Loucy (cell line): ENCODE measurements at regions not wholly inside any gene's neighbourhood (a gene's known extent, or its start where the extent isn't known, plus 50 kb on each side); places are given as distances from the start of the nearest gene placed in this dataset.

Experiments used
- EZH2phosphoT487 ChIP-seq: fragments of 200-600 bp; IDR thresholded peaks from 2 replicates; pipeline ENCODE4 v1.6.1; 2018; ENCODE audit warnings: antibody characterized with exemption, mild to moderate bottlenecking, moderate library complexity, borderline replicate concordance
- TF ChIP-seq, protein P1 (sequence below): fragments of 200-600 bp; sonication (generic); conservative IDR thresholded peaks from 2 replicates; pipeline ENCODE4 v1.5.1; 2014; ENCODE audit warnings: mild to moderate bottlenecking, antibody characterized with exemption, low read length

DNA sequence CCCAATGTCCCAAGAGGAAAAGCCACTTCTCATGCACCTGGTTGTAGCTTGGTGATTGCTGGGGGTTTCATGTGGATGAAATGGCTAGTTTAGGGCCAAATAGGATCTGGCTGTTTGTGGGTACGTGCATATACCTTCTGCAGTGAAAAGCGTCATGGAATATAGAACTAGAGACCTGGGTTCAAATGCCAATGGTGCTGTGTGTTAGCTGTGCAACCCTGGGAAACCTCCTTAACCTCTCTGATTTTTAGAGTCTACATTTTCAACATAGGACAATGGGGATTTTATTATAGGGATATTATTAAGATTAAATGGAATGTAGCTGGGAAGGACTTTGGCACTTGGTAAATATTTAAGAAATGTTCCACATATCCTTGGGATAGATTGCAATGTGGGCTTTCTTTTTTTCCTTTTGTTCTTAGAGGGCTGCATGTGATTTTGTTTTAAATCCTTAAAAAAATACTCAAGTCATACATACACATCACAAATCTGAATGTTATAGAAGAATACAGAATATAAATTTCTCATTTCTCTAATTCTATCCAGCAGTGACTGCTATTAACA, 112.6 kb upstream of the E2F8 start:
- TF ChIP-seq, protein P1, sequence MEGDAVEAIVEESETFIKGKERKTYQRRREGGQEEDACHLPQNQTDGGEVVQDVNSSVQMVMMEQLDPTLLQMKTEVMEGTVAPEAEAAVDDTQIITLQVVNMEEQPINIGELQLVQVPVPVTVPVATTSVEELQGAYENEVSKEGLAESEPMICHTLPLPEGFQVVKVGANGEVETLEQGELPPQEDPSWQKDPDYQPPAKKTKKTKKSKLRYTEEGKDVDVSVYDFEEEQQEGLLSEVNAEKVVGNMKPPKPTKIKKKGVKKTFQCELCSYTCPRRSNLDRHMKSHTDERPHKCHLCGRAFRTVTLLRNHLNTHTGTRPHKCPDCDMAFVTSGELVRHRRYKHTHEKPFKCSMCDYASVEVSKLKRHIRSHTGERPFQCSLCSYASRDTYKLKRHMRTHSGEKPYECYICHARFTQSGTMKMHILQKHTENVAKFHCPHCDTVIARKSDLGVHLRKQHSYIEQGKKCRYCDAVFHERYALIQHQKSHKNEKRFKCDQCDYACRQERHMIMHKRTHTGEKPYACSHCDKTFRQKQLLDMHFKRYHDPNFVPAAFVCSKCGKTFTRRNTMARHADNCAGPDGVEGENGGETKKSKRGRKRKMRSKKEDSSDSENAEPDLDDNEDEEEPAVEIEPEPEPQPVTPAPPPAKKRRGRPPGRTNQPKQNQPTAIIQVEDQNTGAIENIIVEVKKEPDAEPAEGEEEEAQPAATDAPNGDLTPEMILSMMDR = no peak
- no peak for TF ChIP-seq EZH2phosphoT487
